ENCODE measurements at regions not wholly inside any gene's neighbourhood (a gene's known extent, or its start where the extent isn't known, plus 50 kb on each side); places are given as distances from the start of the nearest gene placed in this dataset.

GRCh38 chr3:25151281-25151902 lies 276.7 kb upstream of the RARB start:
- TF ChIP-seq CTCF (IDR thresholded peaks at IDR 0.05) (no peak), POLR2AphosphoS5 (IDR thresholded peaks at IDR 0.05; ENCODE audit: low read depth, low read length) (no peak), TCF7L2 (IDR thresholded peaks at IDR 0.05; ENCODE audit: low read depth, low read length) (no peak)
